Hematopoietic multipotent progenitor cell treated with erythropoietin and hydrocortisone succinate and interleukin-3 and kit ligand, for 8 days (in vitro differentiated cells): ENCODE measurements at regions not wholly inside any gene's neighbourhood (a gene's known extent, or its start where the extent isn't known, plus 50 kb on each side); places are given as distances from the start of the nearest gene placed in this dataset.
"Not testable (repeated sequence)": the region's sequence is repeated elsewhere in the genome, so short reads cannot be mapped to it uniquely, and the experiment has no call there.

ENCODE experiments used
- DNase-seq: peaks from one replicate; pipeline ENCODE4 v3.0.0-alpha.2; 2015

DNA sequence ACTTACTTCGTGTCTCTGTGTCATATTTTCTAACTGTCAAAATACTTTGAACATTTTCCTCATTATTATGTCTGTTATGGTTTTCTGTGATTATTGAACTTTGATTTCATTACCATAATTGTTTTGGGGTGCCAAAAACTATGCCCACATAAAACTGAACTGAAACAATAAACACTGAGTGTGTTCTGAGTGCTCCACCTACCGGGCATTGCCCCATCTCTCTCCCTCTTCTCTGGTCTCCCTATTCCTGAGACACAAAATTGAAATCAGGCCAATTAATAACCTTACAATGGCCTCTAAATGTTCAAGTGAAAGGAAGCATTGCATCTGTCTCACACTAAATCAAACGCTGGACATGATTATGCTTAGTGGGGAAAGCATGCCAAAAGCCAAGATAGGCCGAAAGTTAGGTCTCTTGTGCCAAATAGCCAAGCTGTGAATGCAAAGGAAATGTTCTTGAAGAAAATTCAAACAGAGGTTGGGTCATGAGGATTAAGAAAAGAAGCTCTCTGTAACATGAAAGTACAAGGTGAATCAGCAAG is 972.3 kb downstream of the PCDH7 start:
- no peak for DNase-seq

DNA sequence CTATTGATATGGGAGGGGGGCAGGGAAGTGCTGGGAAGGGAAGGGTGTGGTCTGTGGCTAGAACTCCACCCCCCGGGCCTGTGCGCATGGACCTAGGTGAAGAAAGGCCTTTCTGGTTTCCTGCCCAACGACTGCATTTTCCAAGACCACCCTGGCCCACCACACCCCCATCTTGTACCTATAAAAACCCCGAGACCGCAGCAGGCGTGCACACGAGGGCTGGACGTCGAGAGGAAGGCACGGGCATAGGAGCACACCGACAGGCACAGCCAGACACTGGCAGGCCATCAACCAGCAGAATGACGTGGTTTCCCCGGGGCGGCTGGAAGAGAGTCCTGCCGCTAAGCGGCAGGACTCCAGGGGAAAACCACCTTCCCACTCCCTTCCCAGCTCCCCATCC is 981.1 kb downstream of the PCDH7 start:
- no peak for DNase-seq

DNA sequence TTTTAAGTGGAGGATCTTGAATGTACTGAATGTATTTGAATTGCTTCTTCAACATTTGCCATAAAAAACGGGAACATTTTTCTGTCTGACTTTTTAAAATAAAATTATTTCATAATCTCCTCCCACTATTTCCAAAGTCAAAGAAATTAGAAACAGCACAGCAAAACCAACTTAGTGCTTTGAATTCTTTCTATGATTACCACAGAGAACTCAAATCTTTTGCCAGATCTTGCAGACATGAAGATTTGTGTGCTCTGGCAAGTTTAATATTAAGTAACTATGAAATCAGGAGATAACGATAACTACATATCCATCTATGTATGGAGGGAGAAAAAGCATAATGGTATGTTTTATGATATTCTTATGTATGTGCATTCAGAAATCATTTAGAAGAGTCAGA is 982.2 kb downstream of the PCDH7 start:
- no peak for DNase-seq

DNA sequence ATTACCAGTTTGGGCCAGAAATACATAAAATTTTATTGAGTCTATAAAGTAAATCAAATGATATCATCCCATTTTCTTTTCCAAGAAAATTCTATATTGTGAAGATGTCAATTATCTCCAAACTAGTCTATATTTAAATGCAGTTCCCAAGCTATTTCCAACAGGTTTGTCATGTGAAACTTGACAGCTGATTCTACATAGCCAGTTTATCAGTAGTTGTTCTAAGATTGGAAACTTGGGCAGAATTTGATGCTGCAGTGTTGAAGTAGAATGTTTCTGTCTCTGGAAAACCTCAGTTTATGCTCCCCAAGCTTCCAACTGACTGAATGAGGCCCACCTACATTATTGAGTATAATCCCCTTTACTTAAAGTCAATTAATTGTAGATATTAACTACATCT is 994.1 kb downstream of the PCDH7 start:
- no peak for DNase-seq

DNA sequence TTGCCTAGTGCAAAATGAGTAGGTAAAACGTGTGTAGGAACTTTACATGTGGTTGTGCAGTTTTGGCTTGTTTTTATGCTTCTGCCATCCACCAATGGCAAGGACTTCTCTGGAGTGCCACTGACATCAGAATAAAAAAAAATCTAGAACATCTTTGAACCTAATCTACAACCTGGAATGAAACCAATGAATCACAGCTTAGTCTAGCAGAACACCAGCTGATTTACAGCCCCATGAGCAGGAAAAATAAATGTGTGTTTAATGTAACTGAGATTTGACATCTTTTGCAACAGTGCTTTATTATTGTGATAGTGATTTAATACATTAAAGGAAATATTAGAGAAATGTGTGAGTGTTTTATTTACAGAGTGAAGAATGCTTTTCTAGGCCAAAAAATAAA is 995.1 kb downstream of the PCDH7 start:
- no peak for DNase-seq

DNA sequence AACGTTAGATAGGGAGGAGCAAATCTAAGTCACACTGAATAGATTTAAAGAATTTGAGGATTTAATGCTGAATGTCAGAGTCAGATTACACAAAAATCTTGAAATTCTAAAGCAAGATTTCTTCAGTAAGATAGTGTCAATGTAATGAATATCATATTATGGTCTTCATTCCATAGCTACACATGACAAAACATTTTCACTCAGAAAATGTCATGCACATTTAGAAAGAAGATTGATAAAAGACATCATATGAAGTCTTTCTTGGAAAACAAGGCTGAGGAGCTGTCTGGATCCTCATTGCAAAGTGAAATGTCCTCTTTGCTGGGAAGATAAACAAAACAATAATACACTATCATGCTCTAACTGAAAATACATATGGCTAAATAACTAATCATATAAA is 1006.9 kb downstream of the PCDH7 start:
- no peak for DNase-seq

DNA sequence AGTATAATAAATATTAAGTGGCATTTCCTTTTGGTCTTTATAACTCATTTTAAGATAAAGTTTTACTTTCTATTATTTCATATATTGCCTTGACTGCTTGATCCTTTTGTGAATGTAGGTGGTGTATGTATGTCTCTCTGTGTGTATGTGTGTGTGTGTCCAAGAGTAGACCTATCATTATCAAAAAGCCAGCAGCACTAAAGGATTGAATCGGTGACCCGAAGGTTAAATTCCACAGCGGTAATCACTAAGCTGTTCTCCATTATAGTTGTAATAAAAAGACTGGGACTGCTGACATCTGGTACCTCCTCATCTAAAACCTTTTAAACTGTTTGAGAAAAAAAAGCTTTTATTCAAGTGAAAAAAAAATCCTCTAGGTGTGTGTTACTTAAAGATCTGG is 1014.8 kb downstream of the PCDH7 start:
- DNase-seq = no peak

DNA sequence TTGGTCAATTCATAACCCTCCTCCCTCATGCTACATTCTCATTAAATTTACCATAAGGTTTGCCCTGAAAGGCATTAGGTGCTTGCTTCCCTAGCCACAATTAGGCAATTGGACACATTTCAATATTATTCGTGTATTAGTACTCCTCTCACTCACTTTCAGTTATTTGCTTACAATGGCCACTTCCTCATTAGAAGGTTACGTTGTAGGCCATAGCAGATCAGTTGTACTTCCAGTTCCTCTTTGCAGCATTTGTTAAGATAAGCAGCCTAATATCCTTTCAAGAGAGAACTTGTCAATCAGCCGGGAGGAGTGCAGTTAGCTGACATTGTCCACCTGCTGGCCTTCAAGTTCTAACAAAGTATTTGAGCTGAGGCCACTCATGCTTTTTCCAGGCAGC is 1017.2 kb downstream of the PCDH7 start:
- peak; percentile 5 for DNase-seq

DNA sequence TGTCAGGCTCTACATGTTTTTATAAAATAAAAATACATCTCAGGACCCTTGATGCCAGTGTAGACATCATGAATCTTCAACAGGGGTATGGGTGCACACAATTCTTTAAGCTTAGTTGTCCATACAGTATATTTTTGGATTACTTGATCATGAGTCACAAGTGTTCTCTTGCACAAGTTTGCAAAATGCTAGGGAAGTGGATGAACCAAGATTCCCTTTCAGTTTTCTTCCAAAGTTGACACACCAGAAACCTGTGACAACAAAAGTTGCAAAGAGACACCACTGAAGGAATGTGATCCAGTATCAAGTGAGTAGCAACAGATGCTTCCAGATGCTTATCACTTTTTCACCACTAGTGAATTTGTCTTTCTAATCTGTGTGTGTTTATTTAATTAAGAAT is 1021.2 kb downstream of the PCDH7 start:
- no peak for DNase-seq

DNA sequence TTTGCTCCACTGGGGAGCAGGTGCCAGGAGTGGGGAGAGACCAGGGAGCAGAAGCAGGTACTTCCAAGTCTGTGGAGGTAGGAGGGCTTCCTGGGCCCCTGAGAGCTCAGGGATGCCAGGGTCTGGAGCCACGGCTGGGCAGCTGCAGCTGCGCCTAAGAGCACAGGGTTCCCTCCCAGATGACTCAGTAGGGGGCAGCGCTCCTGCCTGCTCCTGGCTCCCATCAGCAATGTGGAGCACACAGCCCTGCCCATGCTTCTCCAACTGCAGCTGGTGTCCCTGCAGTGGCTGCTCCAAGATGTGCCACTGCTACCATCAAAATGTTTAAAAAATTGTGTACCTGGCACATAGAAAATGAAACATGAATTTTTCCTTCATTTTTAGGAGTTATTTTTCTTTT is 1028.2 kb downstream of the PCDH7 start:
- no peak for DNase-seq

DNA sequence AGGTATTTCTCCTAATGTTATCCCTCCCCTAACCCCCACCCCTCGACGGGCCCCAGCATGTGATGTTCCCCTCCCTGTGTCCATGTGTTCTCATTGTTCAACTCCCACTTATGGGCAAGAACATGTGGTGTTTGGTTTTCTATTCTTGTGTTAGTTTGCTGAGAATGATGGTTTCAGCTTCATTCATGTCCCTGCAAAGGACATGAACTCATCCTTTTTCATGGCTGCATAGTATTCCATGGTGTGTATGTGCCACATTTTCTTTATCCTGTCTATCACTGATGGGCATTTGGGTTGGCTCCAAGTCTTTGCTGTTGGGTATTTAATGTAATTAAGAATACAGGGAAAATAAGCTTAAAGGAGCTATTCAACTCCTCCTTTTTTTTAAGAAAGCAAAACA is 1030.4 kb downstream of the PCDH7 start:
- not testable (repeated sequence) for DNase-seq

DNA sequence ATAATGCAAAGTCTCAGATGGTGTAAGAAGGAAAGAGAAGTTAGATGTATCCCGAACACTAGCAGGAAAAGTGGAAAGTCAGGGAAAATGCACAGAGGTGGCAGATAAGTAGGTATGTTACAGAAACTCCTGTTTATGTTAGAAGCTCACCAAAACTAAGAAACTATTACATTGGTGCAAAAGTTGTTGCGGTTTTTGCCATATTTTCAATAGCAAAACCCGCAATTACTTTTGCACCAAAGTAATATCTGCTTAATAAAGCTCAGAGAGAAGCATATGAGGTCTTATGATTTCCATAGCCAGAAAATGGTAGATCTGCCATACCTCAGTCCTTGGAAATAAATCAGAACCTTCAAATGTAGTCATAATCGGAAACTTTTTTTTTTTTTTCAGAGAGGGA is 1035.6 kb downstream of the PCDH7 start:
- no peak for DNase-seq

DNA sequence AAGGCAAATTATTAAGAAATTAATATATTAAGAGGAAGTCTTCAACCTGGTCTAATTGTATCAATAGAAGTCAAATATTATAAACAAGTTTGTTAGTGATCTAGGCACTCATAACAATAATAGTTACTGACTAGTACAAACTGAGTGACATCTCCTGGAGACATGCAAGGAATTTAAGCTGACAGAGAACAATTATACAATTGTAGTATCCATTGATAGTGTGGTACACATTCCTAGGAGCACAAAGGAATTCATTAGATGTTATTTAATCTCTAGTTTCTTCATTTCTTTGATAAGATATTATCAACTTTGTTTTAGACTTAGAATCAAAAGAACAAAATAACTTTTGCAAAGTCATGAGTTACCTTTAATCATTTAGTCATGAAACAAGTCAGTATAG is 1048.6 kb downstream of the PCDH7 start:
- no peak for DNase-seq

DNA sequence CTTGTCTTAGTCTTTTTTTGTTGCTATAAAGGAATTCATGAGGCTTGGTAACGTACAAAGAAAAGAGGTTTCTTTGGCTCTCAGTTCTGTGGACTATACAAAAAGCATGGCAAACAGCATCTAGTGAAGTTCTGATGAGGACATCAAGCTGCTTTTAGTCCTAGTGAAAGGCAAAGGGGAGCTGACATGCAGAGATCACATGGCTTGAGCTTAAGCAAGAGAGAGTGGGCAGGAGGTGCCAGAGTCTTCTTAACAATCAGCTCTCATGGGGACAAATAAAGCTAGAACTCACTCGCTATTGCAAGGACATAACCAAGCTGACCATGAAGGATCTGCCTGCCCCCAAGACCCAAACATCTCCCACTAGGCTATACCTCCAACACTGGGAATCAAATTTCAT is 1063.1 kb downstream of the PCDH7 start:
- no peak for DNase-seq

DNA sequence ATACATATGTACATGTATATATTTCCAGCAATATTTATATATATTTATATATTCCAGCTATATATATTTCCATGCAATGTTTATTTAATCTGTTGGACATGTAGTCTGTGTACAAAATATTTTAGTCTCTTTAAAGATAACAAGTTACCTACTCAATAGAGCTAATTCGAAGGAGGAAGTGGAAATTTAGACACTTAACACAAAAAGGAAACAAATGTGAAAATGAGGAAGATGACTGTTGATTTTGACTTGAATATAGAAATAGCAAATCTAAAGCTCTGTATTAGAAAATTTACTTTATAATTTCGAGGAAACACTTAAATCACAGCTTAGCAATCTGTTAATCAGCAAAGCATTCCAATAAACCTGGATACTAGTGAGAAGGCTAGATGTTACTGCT is 1064.4 kb downstream of the PCDH7 start:
- no peak for DNase-seq

DNA sequence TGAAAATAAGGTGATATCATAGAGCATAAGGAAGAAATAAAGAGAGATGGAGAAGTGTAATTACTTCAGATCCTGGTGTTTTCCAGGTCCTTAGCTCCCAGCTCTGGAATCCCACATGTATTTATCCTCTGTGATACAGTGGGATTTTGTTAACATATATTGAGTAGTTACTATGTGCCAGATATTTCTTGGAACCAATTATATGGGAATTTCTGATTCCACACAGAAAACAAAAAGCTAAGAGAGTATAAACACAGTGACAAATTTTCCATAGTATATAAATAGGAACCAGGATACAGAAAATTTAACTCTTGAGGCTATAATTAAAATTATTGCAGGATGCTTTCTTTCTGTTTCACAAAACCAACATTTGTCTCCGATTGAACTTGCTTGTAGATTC is 1067.5 kb downstream of the PCDH7 start:
- DNase-seq = no peak

DNA sequence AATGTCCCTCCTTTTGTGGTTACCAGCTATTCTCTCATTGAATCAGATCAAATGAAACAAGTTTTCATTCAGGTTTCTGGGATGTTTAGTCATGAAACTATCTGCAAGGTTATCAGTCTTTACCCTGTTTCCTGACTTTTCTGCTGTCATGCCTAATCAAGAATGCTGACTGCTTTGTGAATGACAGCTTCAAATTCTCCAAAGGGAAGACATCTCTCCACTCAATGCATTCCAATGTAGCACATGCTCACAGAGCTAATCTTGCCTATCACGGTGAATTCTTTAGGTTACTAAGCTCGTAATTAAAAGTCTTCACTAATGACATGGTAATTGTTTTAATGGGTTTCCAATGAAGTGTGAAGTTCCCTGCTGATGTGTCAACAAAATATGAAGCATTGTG is 1068.5 kb downstream of the PCDH7 start:
- no peak for DNase-seq

DNA sequence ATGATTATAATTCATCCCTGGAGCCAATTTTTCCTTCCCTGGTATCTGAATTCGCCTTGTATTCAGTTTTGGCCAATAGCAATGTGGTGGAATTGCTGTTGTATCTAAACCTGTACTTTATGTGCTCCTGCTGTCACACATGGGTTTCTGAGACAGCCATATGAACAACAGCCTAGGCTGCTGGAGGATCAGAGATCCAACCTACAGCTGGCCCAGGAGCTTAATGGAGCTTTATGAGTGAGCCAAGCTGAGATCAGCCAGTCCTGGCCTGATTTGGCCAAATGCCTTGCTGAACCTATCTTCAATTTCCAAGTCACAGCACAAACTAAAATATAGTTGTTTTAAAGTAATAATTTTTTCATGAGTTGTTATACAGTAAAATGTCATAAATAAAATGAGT is 1071.5 kb downstream of the PCDH7 start:
- DNase-seq = no peak

DNA sequence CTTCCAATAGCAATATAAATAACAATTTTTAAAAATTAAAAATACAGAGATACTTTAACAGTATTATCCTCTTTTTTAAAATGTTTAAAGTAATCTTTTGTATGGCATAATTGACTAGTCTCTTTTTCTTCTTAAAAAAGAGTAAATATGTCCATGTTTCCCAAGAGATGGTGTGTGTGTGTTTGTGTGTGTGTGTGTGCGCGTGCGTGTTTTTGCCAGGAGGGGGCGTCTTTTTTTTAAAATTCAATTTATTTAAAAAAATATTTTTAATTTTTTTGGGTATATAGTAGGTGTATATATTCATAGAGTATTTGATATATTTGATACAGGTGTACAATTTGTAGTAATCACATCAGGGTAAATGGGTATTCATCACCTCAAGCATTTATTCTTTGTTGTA is 1073.7 kb downstream of the PCDH7 start:
- DNase-seq = no peak

DNA sequence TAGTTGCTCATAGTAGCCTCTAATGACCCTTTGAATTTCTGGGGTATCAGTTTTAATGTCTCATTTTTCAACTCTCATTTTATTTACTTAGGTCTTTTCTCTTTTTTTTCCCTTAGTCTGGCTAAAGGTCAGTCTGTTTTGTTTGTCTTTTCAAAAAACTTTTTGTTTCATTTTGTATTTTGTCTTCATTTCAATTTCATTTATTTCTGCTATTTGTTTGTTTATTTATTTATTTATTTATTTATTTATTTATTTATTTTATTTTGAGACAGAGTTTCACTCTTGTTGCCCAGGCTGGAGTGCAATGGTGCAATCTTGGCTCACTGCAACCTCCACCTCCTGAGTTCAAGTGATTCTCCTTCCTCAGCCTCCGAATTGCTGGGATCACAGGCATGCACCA is 1076.9 kb downstream of the PCDH7 start:
- DNase-seq = not testable (repeated sequence)

DNA sequence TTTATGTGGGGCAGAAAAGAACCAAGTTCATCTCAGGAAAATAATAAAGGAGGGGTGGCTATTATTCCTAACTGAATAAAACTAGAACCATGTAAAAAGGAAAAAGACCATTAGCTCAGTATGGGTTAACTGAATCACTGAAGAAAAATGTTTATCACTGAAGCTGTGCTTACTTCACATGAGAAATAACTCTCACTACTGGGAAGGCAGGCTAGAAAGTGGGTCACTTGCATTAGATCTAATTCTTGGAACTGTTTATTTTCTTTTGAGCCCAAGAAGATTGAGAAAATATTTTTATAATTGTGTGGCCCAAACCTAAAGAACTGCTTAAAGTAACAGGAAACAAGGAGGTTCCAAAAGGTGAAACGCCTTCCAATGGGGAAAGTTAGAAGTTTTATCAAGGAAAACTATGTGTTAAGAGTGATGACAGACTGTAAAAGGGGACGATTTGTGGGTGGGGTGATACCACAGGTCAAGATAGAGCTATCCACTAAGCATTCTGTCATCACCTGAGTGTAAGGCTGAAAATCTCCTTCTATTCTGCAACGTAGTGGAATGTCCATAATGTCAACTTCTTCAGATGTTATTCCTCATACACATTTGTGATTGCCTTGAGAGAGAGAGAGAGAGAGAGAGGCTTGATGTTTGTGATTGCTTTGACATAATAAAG is 1083.5 kb downstream of the PCDH7 start:
- no peak for DNase-seq

DNA sequence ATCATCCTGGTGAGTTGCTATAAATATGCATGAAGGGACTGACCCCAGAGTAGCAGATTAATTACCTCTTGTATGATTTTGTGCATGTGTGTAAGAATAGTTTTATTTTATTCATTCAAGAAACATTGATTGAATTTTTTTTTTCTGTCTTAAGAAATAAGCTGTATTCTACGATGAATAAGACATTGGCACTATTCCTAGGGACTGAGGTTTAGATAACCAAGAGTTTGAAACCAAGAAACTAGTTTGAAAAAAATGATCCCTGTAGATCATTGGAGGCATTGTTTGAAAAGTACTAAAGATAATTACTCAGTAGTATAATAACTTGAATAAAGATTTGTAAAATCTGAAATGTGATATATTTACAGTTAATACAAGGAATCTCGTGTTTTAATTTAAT is 1086.9 kb downstream of the PCDH7 start:
- DNase-seq = no peak

DNA sequence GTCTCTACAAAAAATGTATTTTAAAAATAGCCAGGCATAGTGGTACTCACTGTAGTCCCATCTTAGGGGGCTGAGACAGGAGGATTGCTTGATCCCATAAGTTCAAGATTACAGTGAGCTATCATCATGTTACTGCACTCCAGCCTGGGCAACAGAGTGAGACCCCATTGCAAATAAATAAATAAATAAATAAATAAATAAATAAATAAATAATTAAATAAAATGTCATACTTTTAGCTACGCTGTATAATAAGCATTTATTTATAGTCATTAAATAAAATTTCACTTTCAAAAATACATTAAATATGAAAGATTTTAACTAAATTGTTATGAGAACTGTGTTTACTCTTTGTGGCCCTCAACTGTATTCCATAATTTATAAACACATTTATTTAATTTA is 1124.2 kb downstream of the PCDH7 start:
- DNase-seq = no peak

DNA sequence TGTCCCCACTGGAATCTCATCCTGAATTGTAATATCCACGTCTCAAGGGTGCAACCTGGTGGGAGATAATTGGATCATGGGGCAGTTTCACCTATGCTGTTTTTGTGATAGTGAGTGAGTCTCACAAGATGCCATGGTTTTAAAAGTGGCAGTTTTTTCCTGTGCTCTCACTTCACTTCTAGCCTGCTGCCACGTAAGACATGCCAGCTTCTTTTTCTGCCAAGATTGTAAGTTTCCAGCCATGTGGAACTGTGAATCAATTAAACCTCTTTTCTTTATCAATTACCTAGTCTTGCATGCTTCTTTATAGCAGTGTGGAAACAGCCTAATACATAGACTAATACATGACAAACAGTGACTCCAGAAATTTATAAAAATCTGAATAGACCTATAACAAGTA is 1131.8 kb downstream of the PCDH7 start:
- no peak for DNase-seq

DNA sequence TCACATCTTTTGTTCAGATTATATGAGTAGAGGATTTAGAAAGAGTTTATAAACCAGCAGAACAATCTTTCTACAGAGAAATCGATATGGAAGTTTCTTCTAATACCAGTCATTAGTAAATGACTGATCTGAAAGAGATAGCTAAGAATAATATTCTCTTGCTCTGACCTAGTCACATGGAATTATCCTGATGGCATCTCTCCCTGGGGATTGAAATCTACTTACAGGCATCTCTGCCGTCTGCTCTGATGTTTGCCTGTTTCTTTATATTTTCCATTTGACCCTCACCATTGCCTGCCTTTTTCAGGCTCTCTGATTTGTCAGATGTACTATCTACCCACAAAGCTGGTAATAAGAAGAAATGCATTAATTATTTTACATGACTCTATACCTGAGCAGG is 1157.3 kb downstream of the PCDH7 start:
- no peak for DNase-seq

DNA sequence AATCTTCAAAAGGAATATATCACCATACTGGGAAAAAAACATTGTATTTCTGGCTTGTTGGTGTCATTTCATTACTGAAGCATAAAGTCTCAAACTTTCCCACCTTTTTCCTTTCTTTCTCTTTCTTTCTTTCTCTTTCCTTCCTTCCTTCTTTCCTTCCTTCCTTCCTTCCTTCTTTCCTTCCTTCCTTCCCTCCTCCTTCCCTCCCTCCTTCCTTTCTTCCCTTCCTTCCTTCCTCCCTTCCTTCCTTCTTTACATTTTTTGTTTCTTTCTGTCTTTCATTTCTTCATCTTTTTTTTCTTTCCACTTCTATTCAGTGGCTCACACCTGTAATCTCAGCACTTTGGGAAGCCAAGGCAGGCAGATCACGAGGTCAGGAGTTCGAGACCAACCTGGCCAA is 1160.7 kb downstream of the PCDH7 start:
- DNase-seq = not testable (repeated sequence)
